Transverse colon (tissue), 4 donors: ENCODE measurements at regions not wholly inside any gene's neighbourhood (a gene's known extent, or its start where the extent isn't known, plus 50 kb on each side); places are given as distances from the start of the nearest gene placed in this dataset.

ENCODE experiments used
- DNase-seq: peaks from one replicate; pipeline ENCODE4 v3.0.0-alpha.2; 2019
- H3K27ac ChIP-seq, 4 donors: fragments of 200-600 bp; sonication (generic); 2 replicates each; pipeline ENCODE4 v1.5.1; 2016 to 2018; ENCODE audit warnings: inconsistent platforms in 4 of 4
- H3K27me3 ChIP-seq: fragments of 200-600 bp; sonication (generic); 2 replicates; pipeline ENCODE4 v1.5.1; 2017; ENCODE audit warnings: inconsistent platforms
- H3K36me3 ChIP-seq, 4 donors: fragments of 200-600 bp; sonication (generic); 2 replicates each; pipeline ENCODE4 v1.5.1; 2017 to 2019; ENCODE audit warnings: inconsistent platforms in 4 of 4
- H3K4me1 ChIP-seq, 4 donors: fragments of 200-600 bp; sonication (generic); 2 replicates each; pipeline ENCODE4 v1.5.1; 2017 to 2020; ENCODE audit warnings: inconsistent platforms in 4 of 4
- H3K4me3 ChIP-seq, 4 donors: fragments of 200-600 bp; sonication (generic); 1 replicate in 1 of 4; 2 replicates in 3 of 4; pipeline versions ENCODE4 v1.5.1 to v1.6.1; 2017 to 2019; ENCODE audit warnings: inconsistent platforms in 4 of 4
- H3K9me3 ChIP-seq, 2 donors: fragments of 200-600 bp; sonication (generic); 2 replicates each; pipeline ENCODE4 v1.5.1; 2017 to 2019; ENCODE audit warnings: inconsistent platforms in 2 of 2
- CTCF ChIP-seq, 5 experiments: fragments of 200-600 bp in 3 of 5; fragments of 450-650 bp in 2 of 5; sonication (generic) in 3 of 5; IDR thresholded peaks; 1 replicate in 2 of 5; 2 replicates in 3 of 5; pipeline ENCODE4 v1.5.1; 2016 to 2017; ENCODE audit warnings: antibody characterized with exemption in 5 of 5, inconsistent platforms in 3 of 5, mild to moderate bottlenecking in 2 of 5, moderate library complexity in 1 of 5
- EP300 ChIP-seq: sonication (generic); formaldehyde crosslinking; IDR thresholded peaks from one replicate; pipeline ENCODE4 v1.6.1; 2017; ENCODE audit warnings: antibody characterized with exemption, low read depth
- POLR2A ChIP-seq: fragments of 450-650 bp; IDR thresholded peaks from one replicate; pipeline ENCODE4 v1.6.1; 2016; ENCODE audit warnings: antibody characterized with exemption, mild to moderate bottlenecking, moderate library complexity
- POLR2AphosphoS5 ChIP-seq, 3 donors: sonication (generic); formaldehyde crosslinking; IDR thresholded peaks; one replicate each; pipeline ENCODE4 v1.6.1; 2016; ENCODE audit warnings: antibody characterized with exemption in 3 of 3
- WGBS, 2 donors: methylation state at CpG; one replicate each; pipeline ENCODE4 v1.1.5; 2018; ENCODE audit warnings: low coverage in 1 of 2; 5-methylcytosine and 5-hydroxymethylcytosine counted together
- in situ Hi-C, 4 donors: fragments of 200-750 bp; cut with MboI; loops; one replicate each; pipeline versions ENCODE4 v1.15.0 to v1.15.1; 2017; ENCODE audit warnings: low sequenced_read_pairs in 3 of 4, low pct_ligation_motif_present in 1 of 4, low pct_unique_long_range_greater_than_20kb in 1 of 4
- intact Hi-C: fragments of 100-400 bp; cut with DNase I; formaldehyde crosslinking; loops from one replicate; pipeline ENCODE4 v1.15.1; 2023; ENCODE audit warnings: low total_unique reads

- Histone ChIP-seq H3K9me3 (no peaks in the 10 kb centered on the region), H3K27ac (no peak overlapping the region), H3K36me3 (no peaks in the 10 kb centered on the region), H3K4me1 (peaks cover 0 to 3% (median 0%) of the 10 kb centered on the region in 4 donors), H3K4me3 (no peak overlapping the region), H3K27me3 (no peaks in the 10 kb centered on the region)
- WGBS, 2 donors, result 92% methylated on average over 8 of the region's 8 CpGs; no CpG with 5 or more reads in 1 of the 2 donors
- DNase-seq, result no peak
- intact Hi-C loops (no loop called here), in situ Hi-C loops (loop anchor here in 1 of 4 donors (25.0 kb wide), 2 partner anchors 738 to 1063 kb away; no protein-coding TSS in a partner anchor)
- TF ChIP-seq EP300 (no peak), POLR2A (no peak), CTCF (IDR thresholded peaks at IDR 0.05) (no peak), POLR2AphosphoS5 (IDR thresholded peaks at IDR 0.05) (no peak)
Observed at GRCh38 chr10:30749385-30749784, 119.8 kb upstream of the LYZL2 start.

GRCh38 chr10:30748152-30748973, 118.8 kb upstream of the LYZL2 start:
- intact Hi-C loops (no loop called here), in situ Hi-C loops (loop anchor here in 1 of 4 donors (25.0 kb wide), 2 partner anchors 739 to 1064 kb away; no protein-coding TSS in a partner anchor)
- Histone ChIP-seq H3K27ac (peak overlapping the region in 1 of 4 donors; percentile 3), H3K9me3 (no peaks in the 10 kb centered on the region), H3K27me3 (no peaks in the 10 kb centered on the region), H3K4me3 (no peak overlapping the region), H3K36me3 (no peaks in the 10 kb centered on the region), H3K4me1 (peaks cover 0 to 3% (median 0%) of the 10 kb centered on the region in 4 donors)
- 52 to 69% methylated on average over 5 to 7 of the region's 7 CpGs for WGBS, 2 donors
- no peak for TF ChIP-seq CTCF (IDR thresholded peaks at IDR 0.05)
- no peak for TF ChIP-seq POLR2AphosphoS5 (IDR thresholded peaks at IDR 0.05)
- no peak for TF ChIP-seq POLR2A
- no peak for TF ChIP-seq EP300
- DNase-seq, result no peak

- H3K4me1 ChIP-seq, result peaks cover 0 to 3% (median 0%) of the 10 kb centered on the region in 4 donors
- H3K27ac ChIP-seq, result peak overlapping the region in 1 of 4 donors; percentile 3
- H3K36me3 ChIP-seq, result no peaks in the 10 kb centered on the region
- TF ChIP-seq EP300 (no peak), POLR2A (no peak), POLR2AphosphoS5 (IDR thresholded peaks at IDR 0.05) (no peak), CTCF (IDR thresholded peaks at IDR 0.05) (no peak)
- no peaks in the 10 kb centered on the region for H3K27me3 ChIP-seq
- no peak overlapping the region for H3K4me3 ChIP-seq
- WGBS, 2 donors, result 61% methylated on average over 9 of the region's 9 CpGs; no CpG with 5 or more reads in 1 of the 2 donors
- in situ Hi-C loops, result loop anchor here in 1 of 4 donors (25.0 kb wide), 2 partner anchors 740 to 1065 kb away; no protein-coding TSS in a partner anchor
- intact Hi-C loops, result no loop called here
- no peak for DNase-seq
- H3K9me3 ChIP-seq, result no peaks in the 10 kb centered on the region
Observed at GRCh38 chr10:30747633-30748032, 118.1 kb upstream of the LYZL2 start.

GRCh38 chr10:30745953-30746352, 116.4 kb upstream of the LYZL2 start:
- intact Hi-C loops, result no loop called here
- no peak for DNase-seq
- in situ Hi-C loops, result loop anchor here in 1 of 4 donors (25.0 kb wide), 2 partner anchors 741 to 1066 kb away; no protein-coding TSS in a partner anchor
- Histone ChIP-seq H3K36me3 (no peaks in the 10 kb centered on the region), H3K4me3 (no peak overlapping the region), H3K9me3 (no peaks in the 10 kb centered on the region), H3K4me1 (no peaks in the 10 kb centered on the region), H3K27ac (no peak overlapping the region), H3K27me3 (no peaks in the 10 kb centered on the region)
- WGBS, 2 donors, result 74 to 84% methylated on average over 3 to 5 of the region's 5 CpGs
- TF ChIP-seq CTCF (IDR thresholded peaks at IDR 0.05) (no peak), POLR2A (no peak)
